Fibroblast of lung (primary cell): ENCODE measurements at regions not wholly inside any gene's neighbourhood (a gene's known extent, or its start where the extent isn't known, plus 50 kb on each side); places are given as distances from the start of the nearest gene placed in this dataset.
"Not testable (repeated sequence)": the region's sequence is repeated elsewhere in the genome, so short reads cannot be mapped to it uniquely, and the experiment has no call there.

Experiments
- DNase-seq, 2 donors: peaks; one replicate each; pipeline versions ENCODE4 v3.0.0 to v3.0.0-alpha.2; 2010; ENCODE audit warnings: low read depth in 2 of 2
- H2AFZ ChIP-seq: 2 replicates; pipeline ENCODE4 v1.5.1; 2012; ENCODE audit warnings: low read length, control low read depth, inconsistent platforms
- H3K27ac ChIP-seq: 2 replicates; pipeline ENCODE4 v1.5.1; 2011; ENCODE audit warnings: low read length, control low read depth; ENCODE audit not compliant: insufficient read depth
- H3K27me3 ChIP-seq: 2 replicates; pipeline ENCODE4 v1.5.1; 2011; ENCODE audit warnings: mild to moderate bottlenecking, low read length; ENCODE audit not compliant: control insufficient read depth, insufficient read depth
- H3K36me3 ChIP-seq: 2 replicates; pipeline ENCODE4 v1.5.1; 2011; ENCODE audit warnings: low read length; ENCODE audit not compliant: control insufficient read depth, insufficient read depth
- H3K4me1 ChIP-seq: 2 replicates; pipeline ENCODE4 v1.5.1; 2011; ENCODE audit warnings: low read length; ENCODE audit not compliant: control insufficient read depth, insufficient read depth; ENCODE audit errors: extremely low read depth
- H3K4me2 ChIP-seq: 2 replicates; pipeline ENCODE4 v1.5.1; 2011; ENCODE audit warnings: low read length, control low read depth; ENCODE audit not compliant: insufficient read depth; ENCODE audit errors: extremely low read depth
- H3K4me3 ChIP-seq, 4 experiments: fragments of 200-600 bp in 1 of 4; sonication (generic) in 1 of 4; replicated peaks in 1 of 4; 2 replicates each; pipeline ENCODE4 v1.5.1; 2011 to 2016; ENCODE audit warnings: low read length in 4 of 4, low read depth in 3 of 4, mild to moderate bottlenecking in 3 of 4, control low read depth in 2 of 4, inconsistent platforms in 1 of 4, mixed read lengths in 1 of 4; ENCODE audit not compliant: insufficient read depth in 1 of 4; ENCODE audit errors: control extremely low read depth in 1 of 4
- H3K79me2 ChIP-seq: 2 replicates; pipeline ENCODE4 v1.5.1; 2012; ENCODE audit warnings: mild to moderate bottlenecking, low read length, inconsistent platforms; ENCODE audit not compliant: control insufficient read depth, insufficient read depth
- H3K9ac ChIP-seq: 2 replicates; pipeline ENCODE4 v1.5.1; 2011; ENCODE audit warnings: mild to moderate bottlenecking, low read length, control low read depth; ENCODE audit not compliant: insufficient read depth
- H3K9me3 ChIP-seq: 2 replicates; pipeline ENCODE4 v1.5.1; 2012; ENCODE audit warnings: low read depth, low read length; ENCODE audit not compliant: control insufficient read depth, insufficient read depth
- H4K20me1 ChIP-seq: 2 replicates; pipeline ENCODE4 v1.5.1; 2011; ENCODE audit warnings: low read length; ENCODE audit not compliant: control insufficient read depth, insufficient read depth; ENCODE audit errors: extremely low read depth
- CTCF ChIP-seq, 2 donors: IDR thresholded peaks in 1 of 2; conservative IDR thresholded peaks in 1 of 2; 1 replicate in 1 of 2; 2 replicates in 1 of 2; pipeline ENCODE4 v1.5.1; 2011 to 2012; ENCODE audit warnings: low read length in 2 of 2, control low read depth in 1 of 2, inconsistent platforms in 1 of 2, low read depth in 1 of 2, mild to moderate bottlenecking in 1 of 2
- EZH2 ChIP-seq: IDR thresholded peaks from 2 replicates; pipeline ENCODE4 v1.5.1; 2012; ENCODE audit warnings: low read length, control low read depth, mild to moderate bottlenecking; ENCODE audit errors: missing control alignments

- TF ChIP-seq EZH2 (no peak), CTCF (conservative IDR thresholded peaks at IDR 0.05 in 1 of 2, IDR thresholded peaks at IDR 0.05 in 1 of 2; ENCODE audit: low read depth in 1 of 2, low read length in 2 of 2) (no peak)
- H3K27me3 ChIP-seq, result no peaks in the 10 kb centered on the region
- no peak overlapping the region for H3K4me3 ChIP-seq
- no peak overlapping the region for H3K9ac ChIP-seq
- H3K27ac ChIP-seq, result no peak overlapping the region
- H3K4me1 ChIP-seq, result no peaks in the 10 kb centered on the region
- H3K4me2 ChIP-seq, result no peak overlapping the region
- no peaks in the 10 kb centered on the region for H3K36me3 ChIP-seq
- H4K20me1 ChIP-seq, result no peaks in the 10 kb centered on the region
- no peaks in the 10 kb centered on the region for H3K79me2 ChIP-seq
- DNase-seq, result no peak
- no peak overlapping the region for H2AFZ ChIP-seq
- H3K9me3 ChIP-seq, result no peaks in the 10 kb centered on the region
Measured at GRCh38 chr1:228945885-228946284, 210.6 kb downstream of the RHOU start.

DNA sequence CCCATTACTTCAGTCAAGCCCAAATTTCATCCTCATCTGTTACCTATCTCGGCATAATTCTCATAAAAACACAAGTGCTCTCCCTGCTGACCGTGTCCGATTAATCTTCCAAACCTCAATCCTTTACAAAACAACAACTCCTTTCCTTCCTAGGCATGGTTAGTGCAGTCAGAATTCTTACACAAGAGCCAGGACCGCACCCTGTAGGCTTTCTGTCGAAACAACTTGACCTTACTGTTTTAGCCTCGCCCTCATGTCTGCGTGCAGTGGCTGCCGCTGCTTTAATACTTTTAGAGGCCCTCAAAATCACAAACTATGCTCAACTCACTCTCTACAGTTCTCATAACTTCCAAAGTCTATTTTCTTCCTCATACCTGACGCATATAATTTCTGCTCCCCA, 214.3 kb downstream of the RHOU start:
- H3K4me3 ChIP-seq, H3K27ac ChIP-seq, H3K36me3 ChIP-seq, H3K4me2 ChIP-seq, H2AFZ ChIP-seq, H3K27me3 ChIP-seq, H3K9me3 ChIP-seq, DNase-seq, H4K20me1 ChIP-seq, H3K4me1 ChIP-seq, H3K9ac ChIP-seq, H3K79me2 ChIP-seq: not testable (repeated sequence)

DNA sequence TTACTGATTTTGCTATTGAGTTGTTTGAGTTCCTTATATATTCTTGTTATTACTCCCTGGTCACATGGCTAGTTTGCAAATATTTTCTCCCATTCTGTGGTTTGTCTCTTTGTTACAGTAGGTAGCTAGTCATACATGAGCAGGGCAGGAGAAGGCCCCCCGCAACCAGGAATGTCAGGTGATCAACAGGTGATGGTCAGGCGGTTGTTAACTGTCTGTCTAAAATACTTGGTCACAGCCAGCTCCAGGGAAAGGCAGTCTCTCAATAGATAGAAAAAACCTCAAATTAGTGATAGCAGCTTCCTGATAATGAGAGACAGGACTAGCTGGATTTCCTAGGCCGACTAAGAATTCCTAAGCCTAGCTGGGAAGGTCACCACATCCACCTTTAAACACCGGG, 217.9 kb downstream of the RHOU start:
- Histone ChIP-seq H3K4me2 (no peak overlapping the region), H2AFZ (no peak overlapping the region), H3K9me3 (no peaks in the 10 kb centered on the region), H3K9ac (no peak overlapping the region), H3K27me3 (no peaks in the 10 kb centered on the region), H3K27ac (no peak overlapping the region), H3K4me1 (no peaks in the 10 kb centered on the region), H3K36me3 (no peaks in the 10 kb centered on the region), H3K79me2 (no peaks in the 10 kb centered on the region), H3K4me3 (no peak overlapping the region), H4K20me1 (no peaks in the 10 kb centered on the region)
- TF ChIP-seq EZH2, result no peak
- TF ChIP-seq CTCF (conservative IDR thresholded peaks at IDR 0.05 in 1 of 2, IDR thresholded peaks at IDR 0.05 in 1 of 2; ENCODE audit: low read depth in 1 of 2, low read length in 2 of 2), result no peak
- DNase-seq, result no peak

- DNase-seq, H3K4me1 ChIP-seq, H3K36me3 ChIP-seq, H3K4me2 ChIP-seq, H2AFZ ChIP-seq, H3K9me3 ChIP-seq, H3K27ac ChIP-seq, H4K20me1 ChIP-seq, H3K9ac ChIP-seq, H3K79me2 ChIP-seq, H3K4me3 ChIP-seq, H3K27me3 ChIP-seq: not testable (repeated sequence)
Measured at GRCh38 chr1:228953808-228954207, 218.5 kb downstream of the RHOU start.
